Fibroblast of mammary gland (primary cell): ENCODE measurements at regions not wholly inside any gene's neighbourhood (a gene's known extent, or its start where the extent isn't known, plus 50 kb on each side); places are given as distances from the start of the nearest gene placed in this dataset.

Source experiments
- DNase-seq: peaks from one replicate; pipeline ENCODE4 v3.0.0-alpha.2; 2010; ENCODE audit warnings: low read depth
- H3K4me3 ChIP-seq: 2 replicates; pipeline ENCODE4 v1.5.1; 2011; ENCODE audit warnings: low read depth, mild to moderate bottlenecking, low read length, moderate library complexity; ENCODE audit not compliant: control insufficient read depth
- CTCF ChIP-seq: conservative IDR thresholded peaks from 2 replicates; pipeline ENCODE4 v1.5.1; 2011; ENCODE audit warnings: low read depth, low read length, inconsistent platforms; ENCODE audit not compliant: control insufficient read depth, insufficient read depth

- no peak for DNase-seq
- no peak for TF ChIP-seq CTCF
- no peak overlapping the region for H3K4me3 ChIP-seq
Measured at GRCh38 chr17:34156741-34157589, 98.1 kb upstream of the CCL2 start.

GRCh38 chr17:34161690-34162089 is 93.4 kb upstream of the CCL2 start:
- TF ChIP-seq CTCF = no peak
- no peak for DNase-seq
- no peak overlapping the region for H3K4me3 ChIP-seq

- no peak overlapping the region for H3K4me3 ChIP-seq
- no peak for DNase-seq
- no peak for TF ChIP-seq CTCF
Measured at GRCh38 chr17:34163123-34163522, 92.0 kb upstream of the CCL2 start.

- TF ChIP-seq CTCF = peak; percentile 51
- H3K4me3 ChIP-seq = no peak overlapping the region
- DNase-seq = peak; percentile 31
Measured at GRCh38 chr17:34163646-34164045, 91.4 kb upstream of the CCL2 start.

- TF ChIP-seq CTCF = no peak
- no peak for DNase-seq
Measured at GRCh38 chr17:34164837-34165236, 90.2 kb upstream of the CCL2 start.

GRCh38 chr17:34166352-34166751 is 88.7 kb upstream of the CCL2 start:
- no peak overlapping the region for H3K4me3 ChIP-seq
- TF ChIP-seq CTCF = no peak
- DNase-seq = no peak

More at GRCh38 chr17:34164837-34165236, 90.2 kb upstream of the CCL2 start:
- H3K4me3 ChIP-seq = no peak overlapping the region

- no peak overlapping the region for H3K4me3 ChIP-seq
- DNase-seq = no peak
- TF ChIP-seq CTCF = no peak
Measured at GRCh38 chr17:34167354-34167753, 87.7 kb upstream of the CCL2 start.
